ENCODE measurements at regions not wholly inside any gene's neighbourhood (a gene's known extent, or its start where the extent isn't known, plus 50 kb on each side); places are given as distances from the start of the nearest gene placed in this dataset.

- no peak for TF ChIP-seq CTCF (IDR thresholded peaks at IDR 0.05; ENCODE audit: low read depth, low read length)
- no peak for DNase-seq (ENCODE audit: extremely low read depth, low read depth)
These were observed 102.6 kb downstream of the TMPRSS5 start for GRCh38 chr11:113603277-113604059.

GRCh38 chr11:113602483-113602882 is 103.6 kb downstream of the TMPRSS5 start:
- no peak for DNase-seq (ENCODE audit: extremely low read depth, low read depth)
- TF ChIP-seq CTCF (IDR thresholded peaks at IDR 0.05; ENCODE audit: low read depth, low read length): no peak

DNA sequence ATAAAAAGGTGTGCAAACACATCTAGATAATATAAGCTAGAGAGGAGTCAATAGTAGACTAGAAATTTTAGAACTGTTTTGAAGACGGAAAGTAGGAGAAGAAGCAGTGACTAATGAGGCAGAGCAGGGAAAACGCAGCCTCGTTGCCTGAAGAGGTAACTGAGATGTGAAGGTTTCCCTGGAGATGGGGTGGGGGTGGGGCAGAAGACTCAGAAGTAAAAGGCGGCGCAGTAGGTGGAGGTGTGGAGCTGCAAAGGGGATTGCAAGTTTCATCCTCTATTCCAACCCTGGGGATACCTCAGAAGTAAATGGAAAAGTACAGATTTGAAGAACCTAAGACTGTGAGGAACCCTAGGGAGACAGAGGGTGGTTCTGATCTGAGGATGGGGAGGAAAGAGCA is 109.5 kb downstream of the TMPRSS5 start:
- no peak for DNase-seq (ENCODE audit: extremely low read depth, low read depth)
- TF ChIP-seq CTCF (IDR thresholded peaks at IDR 0.05; ENCODE audit: low read depth, low read length): no peak

DNA sequence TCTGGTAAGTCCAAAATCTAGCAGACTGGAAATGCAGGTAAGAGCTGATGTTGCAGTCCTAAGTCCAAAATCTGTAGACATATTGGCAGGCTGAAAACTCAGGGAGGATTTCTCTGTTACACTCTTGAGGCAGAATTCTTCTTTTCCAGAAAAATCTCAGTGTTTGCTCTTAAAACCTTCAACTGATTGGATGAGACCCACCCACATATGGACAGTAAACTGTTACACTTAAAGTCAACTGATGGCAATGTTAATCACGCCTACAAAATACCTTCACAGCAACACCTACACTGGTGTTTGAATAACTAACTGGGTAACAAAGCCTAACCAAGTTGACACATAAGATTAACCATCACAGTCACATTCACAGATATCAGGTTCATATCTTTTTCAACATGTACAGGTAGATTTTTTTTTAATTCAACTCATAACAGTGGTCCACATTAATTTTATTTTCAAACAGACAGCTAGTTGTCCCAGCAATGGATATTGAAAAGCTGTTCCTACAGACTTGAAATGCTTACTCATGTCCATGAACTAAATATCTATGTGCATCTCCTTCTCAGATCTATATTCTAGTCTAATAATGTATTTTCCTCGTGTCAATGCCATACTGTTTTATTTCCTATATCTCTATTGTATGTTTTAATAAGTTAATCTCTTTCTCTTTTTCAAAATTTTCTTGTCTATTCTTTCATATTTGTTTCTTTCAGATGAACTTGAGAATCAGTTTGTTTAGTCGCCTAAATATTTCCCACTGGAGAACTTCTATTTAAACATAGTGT is 110.1 kb downstream of the TMPRSS5 start:
- no peak for TF ChIP-seq CTCF (IDR thresholded peaks at IDR 0.05; ENCODE audit: low read depth, low read length)
- DNase-seq (ENCODE audit: extremely low read depth, low read depth): no peak

- DNase-seq (ENCODE audit: extremely low read depth, low read depth): no peak
- no peak for TF ChIP-seq CTCF (IDR thresholded peaks at IDR 0.05; ENCODE audit: low read depth, low read length)
These were observed 112.3 kb downstream of the TMPRSS5 start for GRCh38 chr11:113593698-113594308.

GRCh38 chr11:113591117-113591516 is 115.0 kb downstream of the TMPRSS5 start:
- DNase-seq (ENCODE audit: extremely low read depth, low read depth): no peak

More at GRCh38 chr11:113591117-113591516, 115.0 kb downstream of the TMPRSS5 start:
- TF ChIP-seq CTCF (IDR thresholded peaks at IDR 0.05; ENCODE audit: low read depth, low read length): no peak

Measured in AG09319 (cell line).